Activated naive CD8-positive, alpha-beta T cell (primary cell): ENCODE measurements at regions not wholly inside any gene's neighbourhood (a gene's known extent, or its start where the extent isn't known, plus 50 kb on each side); places are given as distances from the start of the nearest gene placed in this dataset.
A peak's percentile ranks its signal among the peaks of the same experiment; 100 is the strongest.

Experiments
- H3K27ac Mint-ChIP-seq: one replicate; pipeline ENCODE4 v1.8.0; 2021; ENCODE audit warnings: mixed read lengths
- H3K27me3 Mint-ChIP-seq: one replicate; pipeline ENCODE4 v1.8.0; 2021; ENCODE audit warnings: mixed read lengths
- H3K36me3 Mint-ChIP-seq: one replicate; pipeline ENCODE4 v1.8.0; 2021; ENCODE audit warnings: mixed read lengths
- H3K4me1 Mint-ChIP-seq: one replicate; pipeline ENCODE4 v1.8.0; 2021; ENCODE audit warnings: low read depth, mixed read lengths
- H3K4me3 Mint-ChIP-seq: one replicate; pipeline ENCODE4 v1.8.0; 2021; ENCODE audit warnings: mild to moderate bottlenecking, mixed read lengths
- H3K9me3 Mint-ChIP-seq: one replicate; pipeline ENCODE4 v1.8.0; 2021; ENCODE audit warnings: low read depth, mixed read lengths

DNA sequence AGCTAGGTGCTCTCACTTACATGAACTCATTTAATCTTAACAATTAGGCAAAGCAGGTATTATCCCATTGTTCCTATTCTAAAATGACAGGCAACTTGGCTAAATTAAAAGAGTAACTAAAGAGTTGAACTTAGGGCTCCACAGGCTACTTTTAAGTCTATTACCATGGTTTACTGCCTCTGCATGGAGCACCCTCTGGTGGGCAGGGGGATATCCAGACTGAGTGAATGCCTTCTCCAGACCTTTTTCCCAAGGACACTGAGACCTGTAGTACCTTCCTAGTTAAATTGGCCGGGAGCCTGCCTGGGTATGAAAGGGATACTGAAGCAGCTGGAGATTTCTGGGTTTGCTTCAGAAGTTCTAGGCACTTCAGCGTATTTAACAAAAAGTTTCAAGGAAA lies 238.1 kb downstream of the ELAVL2 start:
- H3K4me3 Mint-ChIP-seq: no peak overlapping the region
- H3K9me3 Mint-ChIP-seq: peaks cover 9% of the 10 kb centered on the region
- peaks cover 12% of the 10 kb centered on the region for H3K4me1 Mint-ChIP-seq
- H3K27me3 Mint-ChIP-seq: no peaks in the 10 kb centered on the region
- no peaks in the 10 kb centered on the region for H3K36me3 Mint-ChIP-seq
- no peak overlapping the region for H3K27ac Mint-ChIP-seq

DNA sequence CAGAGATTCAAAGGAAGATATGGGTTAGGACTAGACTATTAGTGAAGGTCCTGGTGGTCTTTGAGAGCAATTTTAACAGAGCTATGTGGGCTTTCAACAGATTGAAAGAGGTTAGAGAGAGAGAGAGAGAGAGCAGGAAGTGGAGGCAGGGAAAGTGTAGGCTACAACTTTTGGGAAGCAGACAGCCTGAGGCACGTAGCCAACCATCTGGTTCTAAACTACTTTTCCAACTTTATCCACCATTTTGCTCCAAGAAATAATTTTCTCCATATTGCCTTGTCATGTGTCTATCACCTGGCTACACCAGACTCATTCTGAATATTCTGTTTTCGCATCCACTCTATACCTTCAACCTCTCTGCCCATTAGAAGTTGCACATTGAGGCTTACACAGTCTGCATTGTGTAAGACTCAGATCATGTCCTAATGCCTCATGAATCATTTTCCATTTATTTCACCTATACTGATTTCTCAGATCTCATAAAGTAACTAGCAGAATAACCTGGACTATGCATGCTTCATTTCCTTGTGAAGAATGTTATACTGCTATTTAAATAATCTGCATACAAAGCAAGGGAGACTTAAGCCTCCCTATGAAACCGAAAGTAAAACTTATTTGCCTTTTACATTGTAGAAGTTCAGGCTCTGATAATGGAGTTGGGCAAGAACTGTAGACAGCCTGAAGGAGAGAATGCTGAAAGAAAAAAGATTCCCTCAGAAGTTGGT lies 235.6 kb downstream of the ELAVL2 start:
- Mint-ChIP-seq H3K4me3 (peak overlapping the region; percentile 46), H3K36me3 (no peaks in the 10 kb centered on the region), H3K4me1 (peaks cover 12% of the 10 kb centered on the region), H3K27ac (no peak overlapping the region), H3K27me3 (no peaks in the 10 kb centered on the region), H3K9me3 (peaks cover 6% of the 10 kb centered on the region)

DNA sequence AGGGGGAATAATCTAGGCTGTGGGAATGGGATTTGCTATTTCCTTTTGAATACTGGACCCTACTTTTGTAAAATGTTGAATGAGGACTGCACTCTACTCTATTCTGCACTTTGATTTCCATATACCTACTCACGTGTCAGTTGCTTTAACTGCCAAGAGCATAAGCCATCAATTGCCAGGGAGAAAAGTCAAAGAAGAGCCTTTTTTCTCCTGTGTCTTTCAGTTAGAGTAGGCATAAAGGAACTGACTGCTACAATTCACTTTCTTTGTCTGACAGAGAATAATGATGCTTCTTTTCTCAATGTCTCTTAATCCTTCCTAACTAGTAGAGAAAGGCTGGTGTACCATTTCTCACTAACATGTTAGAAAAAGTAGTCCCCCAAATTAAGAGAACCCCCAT lies 231.6 kb downstream of the ELAVL2 start:
- no peaks in the 10 kb centered on the region for H3K36me3 Mint-ChIP-seq
- no peak overlapping the region for H3K4me3 Mint-ChIP-seq
- peaks cover 12% of the 10 kb centered on the region for H3K4me1 Mint-ChIP-seq
- no peaks in the 10 kb centered on the region for H3K27me3 Mint-ChIP-seq
- peaks cover 6% of the 10 kb centered on the region for H3K9me3 Mint-ChIP-seq
- no peak overlapping the region for H3K27ac Mint-ChIP-seq

DNA sequence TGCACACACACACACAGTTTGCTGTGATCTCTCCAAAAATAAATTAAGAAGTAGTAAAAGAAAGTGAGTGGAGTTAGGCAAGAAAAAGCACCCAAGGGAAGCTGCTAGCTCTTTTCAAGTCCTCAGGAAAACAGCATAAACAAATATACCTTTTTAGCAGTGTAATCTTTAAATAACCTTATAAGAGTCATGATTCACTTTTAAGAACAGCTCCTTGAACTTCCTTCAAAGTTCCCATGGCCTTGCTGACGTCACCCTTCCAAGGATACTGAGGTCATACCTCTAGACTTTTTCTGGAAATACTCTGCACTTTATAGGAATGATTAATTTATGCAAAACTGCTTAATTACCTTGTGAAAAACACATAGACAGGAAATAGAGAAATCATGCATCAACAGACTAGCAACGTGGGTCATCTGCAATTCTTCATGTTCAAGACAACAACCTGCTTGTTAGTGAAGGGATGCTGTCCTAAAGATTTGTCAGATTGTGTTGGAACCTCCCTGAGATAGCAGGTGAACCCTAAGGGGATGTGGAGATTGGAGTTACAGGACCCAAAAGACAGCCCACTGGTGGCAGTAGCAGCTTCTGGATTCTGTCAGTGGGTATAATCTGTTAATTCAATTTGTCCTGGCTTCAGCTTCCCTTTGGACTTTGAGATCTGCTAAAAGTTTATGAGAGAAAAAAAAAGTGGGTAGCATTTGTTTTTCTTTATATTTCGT lies 229.0 kb downstream of the ELAVL2 start:
- Mint-ChIP-seq H3K4me3 (no peak overlapping the region), H3K4me1 (no peaks in the 10 kb centered on the region), H3K27me3 (no peaks in the 10 kb centered on the region), H3K9me3 (no peaks in the 10 kb centered on the region), H3K36me3 (no peaks in the 10 kb centered on the region), H3K27ac (no peak overlapping the region)

DNA sequence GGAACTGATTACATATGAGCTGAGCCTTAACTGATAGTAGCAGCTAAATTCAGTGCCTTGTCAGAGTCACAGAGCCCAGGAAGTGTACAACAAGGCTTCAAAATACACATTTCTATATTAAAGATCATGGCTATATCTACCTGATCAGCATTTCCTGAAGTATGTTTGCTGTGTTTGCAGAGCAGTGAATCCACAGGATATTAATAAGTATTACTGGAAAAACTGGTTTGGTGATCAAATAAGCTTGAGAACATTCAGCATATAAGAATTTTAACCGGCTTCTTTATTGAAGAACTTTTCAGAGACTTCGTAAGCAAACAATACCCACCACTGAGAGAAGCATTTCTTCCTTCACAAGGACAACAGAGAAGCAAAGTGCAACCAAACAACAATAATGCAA lies 227.0 kb downstream of the ELAVL2 start:
- Mint-ChIP-seq H3K9me3 (no peaks in the 10 kb centered on the region), H3K4me1 (no peaks in the 10 kb centered on the region), H3K27me3 (no peaks in the 10 kb centered on the region), H3K27ac (no peak overlapping the region), H3K36me3 (no peaks in the 10 kb centered on the region), H3K4me3 (no peak overlapping the region)

DNA sequence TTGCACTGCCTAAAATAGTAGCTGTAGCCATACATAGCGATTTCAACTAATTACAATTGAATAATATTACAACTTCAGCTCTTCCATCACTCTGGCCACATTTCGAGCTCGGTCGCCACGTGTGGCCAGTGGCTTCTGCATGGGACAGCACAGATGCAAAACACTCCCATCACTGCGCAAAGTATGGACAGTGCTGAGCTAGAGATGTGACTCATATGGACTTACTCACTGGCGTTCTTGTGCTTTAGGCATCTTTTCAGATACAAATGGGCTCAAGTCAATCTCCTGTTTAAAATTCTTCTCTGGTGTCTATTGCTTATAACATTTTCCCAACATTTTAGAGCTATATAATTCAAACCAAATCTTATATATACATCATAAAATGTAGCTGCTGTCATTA lies 222.7 kb downstream of the ELAVL2 start:
- H3K4me3 Mint-ChIP-seq: no peak overlapping the region
- no peaks in the 10 kb centered on the region for H3K27me3 Mint-ChIP-seq
- H3K4me1 Mint-ChIP-seq: no peaks in the 10 kb centered on the region
- H3K27ac Mint-ChIP-seq: no peak overlapping the region
- H3K9me3 Mint-ChIP-seq: no peaks in the 10 kb centered on the region
- no peaks in the 10 kb centered on the region for H3K36me3 Mint-ChIP-seq

DNA sequence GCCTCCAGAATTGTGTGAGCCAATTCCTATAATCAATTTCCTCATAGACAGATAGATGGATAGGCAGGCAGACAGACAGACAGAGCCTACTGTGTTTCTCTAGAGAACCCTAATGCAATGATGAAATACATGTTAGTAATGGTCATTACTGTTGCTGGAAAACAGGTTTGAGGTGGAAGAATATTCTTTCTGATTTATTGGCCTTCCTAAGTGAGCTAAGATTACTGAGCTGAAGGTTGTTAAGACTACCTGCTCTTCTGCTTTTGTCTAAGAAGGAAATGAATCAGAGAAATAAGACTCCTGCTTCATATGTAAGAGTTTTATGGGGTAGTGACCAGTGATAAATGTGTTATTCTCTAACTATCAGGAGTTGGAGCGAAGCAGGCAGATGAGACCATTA lies 219.9 kb downstream of the ELAVL2 start:
- H3K4me1 Mint-ChIP-seq: no peaks in the 10 kb centered on the region
- H3K27me3 Mint-ChIP-seq: no peaks in the 10 kb centered on the region
- H3K27ac Mint-ChIP-seq: no peak overlapping the region
- H3K9me3 Mint-ChIP-seq: no peaks in the 10 kb centered on the region
- H3K4me3 Mint-ChIP-seq: no peak overlapping the region
- no peaks in the 10 kb centered on the region for H3K36me3 Mint-ChIP-seq

DNA sequence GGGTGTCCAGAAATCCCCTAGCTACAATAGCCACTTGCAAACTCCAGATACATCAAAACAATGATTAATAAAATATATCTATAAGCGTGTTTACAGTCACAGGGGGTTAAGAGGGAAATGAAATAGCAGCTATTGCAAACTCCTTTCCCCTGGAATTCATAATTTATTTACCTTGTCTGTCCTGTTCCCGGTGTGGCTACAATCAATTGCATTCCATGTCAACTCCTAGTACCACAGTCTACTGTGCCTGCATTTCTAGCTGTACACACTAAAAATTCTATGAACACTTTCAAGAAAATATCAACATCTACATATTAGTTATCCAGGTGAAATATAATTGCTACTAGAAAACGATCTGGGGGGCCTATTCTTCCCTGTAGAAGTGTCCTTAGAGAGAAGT lies 217.6 kb downstream of the ELAVL2 start:
- Mint-ChIP-seq H3K9me3 (no peaks in the 10 kb centered on the region), H3K36me3 (no peaks in the 10 kb centered on the region), H3K4me1 (no peaks in the 10 kb centered on the region), H3K27ac (no peak overlapping the region), H3K27me3 (no peaks in the 10 kb centered on the region), H3K4me3 (no peak overlapping the region)

DNA sequence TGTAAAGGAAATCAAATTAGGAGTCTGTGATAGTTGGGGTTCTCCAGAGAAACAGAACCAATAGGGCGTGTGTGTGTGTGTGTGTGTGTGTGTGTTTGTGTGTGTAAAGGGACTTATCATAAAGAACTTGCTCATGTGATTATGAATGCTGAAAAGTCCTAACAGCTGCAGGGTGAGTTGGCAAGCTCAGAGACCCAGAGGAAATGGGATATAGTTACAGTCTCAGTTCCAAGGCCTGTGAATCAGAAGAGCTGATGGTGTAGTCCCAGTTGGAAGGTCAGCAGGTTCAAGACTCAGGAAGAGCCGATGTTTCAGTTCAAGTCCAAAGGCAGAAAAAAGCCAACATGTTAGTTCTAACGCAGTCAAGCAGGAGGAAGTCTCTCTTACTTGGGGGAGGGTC lies 214.2 kb downstream of the ELAVL2 start:
- Mint-ChIP-seq H3K9me3 (no peaks in the 10 kb centered on the region), H3K36me3 (no peaks in the 10 kb centered on the region), H3K27me3 (no peaks in the 10 kb centered on the region), H3K27ac (no peak overlapping the region), H3K4me1 (no peaks in the 10 kb centered on the region), H3K4me3 (no peak overlapping the region)

DNA sequence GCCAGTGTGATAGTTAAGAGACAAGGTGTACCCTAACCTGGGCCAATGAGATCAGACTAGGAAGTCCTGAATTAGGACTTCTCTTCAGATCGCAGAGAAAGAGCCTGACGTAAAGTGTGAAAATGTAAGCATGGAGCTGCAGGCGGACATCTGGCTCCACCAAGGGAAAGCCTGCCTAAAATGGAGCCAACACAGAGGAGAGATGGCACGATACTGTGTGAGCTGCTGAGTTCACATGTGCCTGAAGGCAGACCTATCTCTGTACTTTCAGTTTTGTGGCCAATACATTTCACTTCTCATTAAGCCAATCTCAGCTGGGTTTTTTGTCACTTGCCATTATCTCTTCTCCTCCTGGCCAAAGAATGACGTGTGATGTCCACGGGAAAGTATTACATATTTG lies 210.5 kb downstream of the ELAVL2 start:
- Mint-ChIP-seq H3K4me3 (no peak overlapping the region), H3K27ac (no peak overlapping the region), H3K9me3 (no peaks in the 10 kb centered on the region), H3K36me3 (no peaks in the 10 kb centered on the region), H3K27me3 (no peaks in the 10 kb centered on the region), H3K4me1 (no peaks in the 10 kb centered on the region)

DNA sequence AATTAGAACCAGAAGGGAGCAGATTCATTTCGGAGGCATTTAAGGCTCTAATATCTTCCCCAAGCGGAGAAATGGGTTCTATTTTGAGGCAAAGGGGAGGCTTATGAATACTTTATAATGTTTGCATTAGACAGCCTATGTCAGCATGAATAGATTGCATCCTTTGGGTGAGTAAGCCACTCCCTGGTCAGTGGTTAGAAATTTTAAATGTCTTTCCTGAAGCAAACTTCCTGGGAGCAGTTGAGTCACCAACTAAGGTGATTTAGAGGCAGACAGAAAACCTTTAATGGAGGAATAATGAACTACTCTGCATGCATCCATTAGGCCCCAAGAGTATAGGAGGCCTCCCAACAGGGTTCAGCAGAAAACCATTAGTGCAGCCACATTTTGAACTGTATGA lies 204.9 kb downstream of the ELAVL2 start:
- Mint-ChIP-seq H3K9me3 (peaks cover 8% of the 10 kb centered on the region), H3K27ac (no peak overlapping the region), H3K27me3 (no peaks in the 10 kb centered on the region), H3K36me3 (no peaks in the 10 kb centered on the region), H3K4me3 (no peak overlapping the region), H3K4me1 (no peaks in the 10 kb centered on the region)

DNA sequence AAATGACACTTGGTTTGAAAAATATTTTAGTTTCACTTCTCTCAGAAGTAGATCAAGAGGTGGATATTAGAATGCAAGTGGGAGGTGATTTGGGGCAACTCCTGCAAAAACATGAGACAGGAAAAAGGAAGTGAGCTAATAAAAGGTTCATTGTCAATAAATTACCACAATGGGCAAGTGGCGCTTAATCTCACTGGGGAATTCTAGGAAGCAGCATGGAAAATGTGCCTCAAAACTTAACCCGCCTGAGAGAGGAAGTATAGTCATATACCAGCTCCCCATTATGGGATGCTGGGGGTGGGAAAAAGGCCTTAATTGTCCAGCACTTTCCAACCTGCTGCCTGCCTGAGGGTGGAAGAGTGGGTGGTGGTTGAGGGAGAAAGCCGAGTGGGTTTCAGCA lies 204.1 kb downstream of the ELAVL2 start:
- Mint-ChIP-seq H3K27ac (no peak overlapping the region), H3K9me3 (peaks cover 8% of the 10 kb centered on the region), H3K27me3 (no peaks in the 10 kb centered on the region), H3K36me3 (no peaks in the 10 kb centered on the region), H3K4me1 (no peaks in the 10 kb centered on the region), H3K4me3 (no peak overlapping the region)

DNA sequence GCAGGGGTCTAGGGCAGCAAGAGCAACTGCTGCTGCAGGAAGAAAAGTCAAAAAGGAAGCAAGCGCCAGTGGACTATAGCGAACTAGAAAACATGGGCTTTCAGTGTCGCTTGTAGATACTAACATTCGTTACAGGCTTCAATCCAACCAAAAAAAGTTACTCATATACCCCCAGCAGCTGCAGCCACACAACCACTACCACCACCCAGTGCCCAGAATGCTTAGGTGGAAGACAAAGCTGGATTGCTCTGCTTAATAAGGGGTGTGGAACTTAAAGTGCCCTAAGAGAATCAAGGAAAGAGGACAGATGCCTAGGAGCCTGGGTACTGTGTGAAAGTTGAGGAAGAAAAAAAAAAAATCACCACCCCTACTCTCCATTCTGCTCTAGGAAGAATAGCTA lies 203.6 kb downstream of the ELAVL2 start:
- H3K4me1 Mint-ChIP-seq: no peaks in the 10 kb centered on the region
- no peak overlapping the region for H3K27ac Mint-ChIP-seq
- H3K27me3 Mint-ChIP-seq: no peaks in the 10 kb centered on the region
- peaks cover 8% of the 10 kb centered on the region for H3K9me3 Mint-ChIP-seq
- no peaks in the 10 kb centered on the region for H3K36me3 Mint-ChIP-seq
- H3K4me3 Mint-ChIP-seq: no peak overlapping the region

DNA sequence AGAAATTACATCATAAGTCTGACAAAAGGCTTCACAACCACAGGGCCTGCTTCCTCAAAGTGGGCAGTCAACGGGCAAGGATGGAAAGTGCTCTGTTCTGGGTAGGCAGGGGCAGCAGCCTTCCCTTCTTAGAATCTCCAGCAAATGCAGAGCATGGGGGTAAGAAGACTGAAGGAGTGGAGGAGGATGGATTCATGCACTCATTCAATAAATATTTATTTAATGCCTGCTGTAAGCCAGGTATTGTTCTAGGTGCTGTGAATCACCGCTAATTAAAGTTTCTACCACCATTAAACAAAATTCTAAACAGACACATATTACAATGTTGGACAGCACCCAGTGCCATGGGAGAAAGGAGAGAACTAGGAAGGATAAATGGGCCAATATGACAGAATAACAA lies 195.6 kb downstream of the ELAVL2 start:
- H3K4me1 Mint-ChIP-seq: no peaks in the 10 kb centered on the region
- H3K4me3 Mint-ChIP-seq: no peak overlapping the region
- H3K27ac Mint-ChIP-seq: no peak overlapping the region
- peaks cover 27% of the 10 kb centered on the region for H3K9me3 Mint-ChIP-seq
- H3K27me3 Mint-ChIP-seq: no peaks in the 10 kb centered on the region
- H3K36me3 Mint-ChIP-seq: no peaks in the 10 kb centered on the region

DNA sequence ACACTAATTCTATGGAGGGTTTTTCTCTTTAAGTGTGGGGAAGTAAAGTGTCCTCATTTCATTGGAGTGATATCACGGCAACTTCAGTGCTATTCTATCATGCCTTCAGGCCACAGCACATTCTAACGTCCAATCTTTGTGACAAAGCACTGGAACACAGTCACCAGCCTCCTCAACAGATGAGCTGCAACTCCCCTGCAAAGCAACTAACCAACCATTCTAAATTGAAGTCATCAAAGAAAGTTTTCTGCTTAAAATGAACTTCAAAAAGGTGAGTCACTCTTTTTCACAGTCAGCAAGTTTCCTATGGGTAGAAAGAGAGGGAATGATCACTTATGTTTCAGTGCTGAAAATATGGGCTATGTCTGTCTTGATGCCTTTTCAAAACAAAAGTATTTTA lies 190.8 kb downstream of the ELAVL2 start:
- peaks cover 12% of the 10 kb centered on the region for H3K9me3 Mint-ChIP-seq
- H3K27me3 Mint-ChIP-seq: no peaks in the 10 kb centered on the region
- H3K4me1 Mint-ChIP-seq: no peaks in the 10 kb centered on the region
- H3K27ac Mint-ChIP-seq: no peak overlapping the region
- H3K36me3 Mint-ChIP-seq: no peaks in the 10 kb centered on the region
- no peak overlapping the region for H3K4me3 Mint-ChIP-seq

DNA sequence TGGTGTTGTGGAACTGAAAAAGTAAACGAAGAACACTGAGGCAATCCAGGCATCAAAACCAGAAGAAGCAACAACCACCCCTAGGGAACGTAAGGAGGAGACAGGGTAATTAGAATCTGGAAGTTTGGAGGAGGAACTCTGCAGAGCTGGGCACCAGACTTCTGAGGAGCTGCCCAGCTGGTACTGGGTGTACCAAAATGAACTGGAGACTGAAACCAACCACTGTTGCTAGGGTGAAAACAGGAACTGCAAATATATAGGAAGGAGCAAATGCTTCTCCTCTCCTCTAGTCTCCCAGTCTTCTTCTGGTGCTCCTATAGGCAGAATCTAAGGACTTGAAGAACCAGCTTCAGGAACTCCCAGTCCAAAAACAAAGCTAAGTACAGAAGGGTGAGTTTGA lies 189.8 kb downstream of the ELAVL2 start:
- Mint-ChIP-seq H3K36me3 (no peaks in the 10 kb centered on the region), H3K27ac (no peak overlapping the region), H3K27me3 (no peaks in the 10 kb centered on the region), H3K4me1 (no peaks in the 10 kb centered on the region), H3K9me3 (peaks cover 16% of the 10 kb centered on the region), H3K4me3 (no peak overlapping the region)
